GM12891 (cell line): ENCODE measurements at regions not wholly inside any gene's neighbourhood (a gene's known extent, or its start where the extent isn't known, plus 50 kb on each side); places are given as distances from the start of the nearest gene placed in this dataset.

Experiments used
- DNase-seq: peaks from one replicate; pipeline ENCODE4 v3.0.0; 2011; ENCODE audit warnings: low spot score; ENCODE audit not compliant: insufficient read length
- FAIRE-seq: peaks from 2 replicates; lab custom pipeline; 2011; peaks lifted over from hg19 to GRCh38; lab: Jason Lieb, UNC
- PAX5 ChIP-seq: IDR thresholded peaks from 2 replicates; pipeline ENCODE4 v1.6.1; 2011; ENCODE audit warnings: low read length, moderate library complexity, mild to moderate bottlenecking; ENCODE audit not compliant: insufficient read depth, severe bottlenecking
- POLR2A ChIP-seq: IDR thresholded peaks from 2 replicates; pipeline ENCODE4 v1.6.1; 2011; ENCODE audit warnings: low read depth, low read length, control low read depth
- POLR2AphosphoS5 ChIP-seq: IDR thresholded peaks from 2 replicates; pipeline ENCODE4 v1.6.1; 2011; ENCODE audit warnings: low read depth, low read length, control low read depth
- POU2F2 ChIP-seq: IDR thresholded peaks from 2 replicates; pipeline ENCODE4 v1.6.1; 2011; ENCODE audit warnings: low read depth, mild to moderate bottlenecking, control low read depth, low read length, moderate library complexity
- SPI1 ChIP-seq: IDR thresholded peaks from 2 replicates; pipeline ENCODE4 v1.6.1; 2011; ENCODE audit warnings: low read depth, low read length, control low read depth
- TAF1 ChIP-seq: IDR thresholded peaks from 2 replicates; pipeline ENCODE4 v1.6.1; 2011; ENCODE audit warnings: low read depth, low read length, control low read depth

DNA sequence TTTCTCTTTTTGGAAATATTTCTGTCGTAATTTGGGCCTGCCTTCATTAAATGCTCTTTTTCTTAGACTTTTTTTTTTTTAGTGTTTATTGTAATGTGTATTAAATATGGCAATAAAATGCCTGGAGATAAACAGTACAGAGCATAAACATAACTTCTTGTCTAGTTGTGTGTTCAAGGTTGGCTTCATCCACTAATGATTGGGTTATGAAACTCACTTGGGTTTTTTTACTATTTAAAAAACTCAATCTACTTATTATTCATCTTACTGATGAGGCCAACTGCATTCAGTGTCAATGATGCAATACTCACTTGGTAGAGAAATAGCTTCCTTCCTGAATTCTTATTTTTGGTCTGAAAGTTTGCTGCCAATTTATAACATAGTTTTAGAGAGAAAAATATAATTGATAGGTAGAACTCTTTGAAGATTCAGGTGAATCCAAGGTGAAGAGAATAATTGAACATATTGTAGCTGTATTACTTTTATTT lies 144.2 kb upstream of the NABP1 start:
- DNase-seq (no peak), FAIRE-seq (no peak)
- TF ChIP-seq POU2F2 (no peak), POLR2AphosphoS5 (no peak), TAF1 (no peak), PAX5 (no peak), POLR2A (no peak), SPI1 (no peak)

- TF ChIP-seq PAX5 (no peak), POLR2A (no peak), SPI1 (no peak), TAF1 (no peak), POLR2AphosphoS5 (no peak), POU2F2 (no peak)
- no peak for FAIRE-seq
- no peak for DNase-seq
Observed at GRCh38 chr2:191537921-191538320, 140.0 kb upstream of the NABP1 start.

GRCh38 chr2:191538334-191538903 lies 139.5 kb upstream of the NABP1 start:
- TF ChIP-seq TAF1 (no peak), PAX5 (no peak), POU2F2 (no peak), POLR2AphosphoS5 (no peak), SPI1 (no peak), POLR2A (no peak)
- no peak for DNase-seq
- FAIRE-seq, result no peak

GRCh38 chr2:191539068-191539467 lies 138.9 kb upstream of the NABP1 start:
- no peak for FAIRE-seq
- TF ChIP-seq SPI1 (no peak), POU2F2 (no peak), POLR2AphosphoS5 (no peak), TAF1 (no peak), POLR2A (no peak), PAX5 (no peak)
- no peak for DNase-seq

DNA sequence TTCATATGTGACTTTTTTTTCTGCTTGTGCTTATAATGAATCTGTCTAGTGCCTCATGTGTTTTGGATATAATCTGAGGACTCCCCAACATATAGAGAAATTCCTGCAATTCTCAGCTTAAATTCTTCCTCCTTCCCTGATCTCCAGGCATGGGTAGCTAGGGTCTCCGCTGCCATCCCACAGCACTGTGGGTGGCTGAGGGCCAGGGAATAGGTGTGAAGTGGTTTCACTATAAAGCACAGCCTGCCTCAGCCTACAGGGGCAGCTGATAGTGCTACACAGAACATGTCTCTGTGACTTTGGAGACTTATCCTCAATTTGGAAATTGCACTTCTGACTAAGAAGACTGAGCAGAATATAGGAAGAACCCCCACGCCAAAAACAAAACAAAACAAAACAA lies 137.3 kb upstream of the NABP1 start:
- TF ChIP-seq SPI1, result no peak
- no peak for TF ChIP-seq PAX5
- no peak for TF ChIP-seq POU2F2
- TF ChIP-seq POLR2AphosphoS5, result no peak
- TF ChIP-seq POLR2A, result no peak
- no peak for TF ChIP-seq TAF1
- FAIRE-seq (no peak), DNase-seq (no peak)

- FAIRE-seq, result no peak
- no peak for DNase-seq
- TF ChIP-seq POLR2A (no peak), PAX5 (no peak)
Observed at GRCh38 chr2:191543708-191544107, 134.2 kb upstream of the NABP1 start.

- no peak for FAIRE-seq
- no peak for DNase-seq
- no peak for TF ChIP-seq SPI1
- TF ChIP-seq POLR2A, result no peak
- no peak for TF ChIP-seq PAX5
- no peak for TF ChIP-seq POLR2AphosphoS5
- no peak for TF ChIP-seq TAF1
- TF ChIP-seq POU2F2, result no peak
Observed at GRCh38 chr2:191544461-191545062, 133.4 kb upstream of the NABP1 start.

DNA sequence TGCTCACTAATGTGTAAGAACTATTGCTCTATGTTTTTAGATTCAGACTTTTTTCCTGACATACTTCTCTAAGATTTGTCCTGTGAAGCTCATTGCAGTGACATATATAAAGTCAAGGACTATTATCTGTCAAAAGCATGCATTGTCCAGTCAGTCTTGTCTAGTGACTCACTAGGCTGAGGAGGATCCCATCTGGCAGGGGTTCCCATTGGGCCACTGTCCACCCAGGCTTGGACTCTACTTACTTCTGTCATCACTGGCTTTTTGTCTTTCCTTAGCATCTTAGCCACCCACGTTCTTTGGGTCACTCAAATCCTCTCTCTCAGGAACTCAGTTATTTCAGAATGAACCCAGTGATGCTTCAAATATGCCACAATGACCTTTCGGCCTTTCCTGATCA lies 132.6 kb upstream of the NABP1 start:
- no peak for TF ChIP-seq POLR2A
- TF ChIP-seq PAX5, result no peak
- TF ChIP-seq POU2F2, result no peak
- TF ChIP-seq POLR2AphosphoS5, result no peak
- TF ChIP-seq SPI1, result no peak
- no peak for TF ChIP-seq TAF1
- no peak for DNase-seq
- FAIRE-seq, result no peak

DNA sequence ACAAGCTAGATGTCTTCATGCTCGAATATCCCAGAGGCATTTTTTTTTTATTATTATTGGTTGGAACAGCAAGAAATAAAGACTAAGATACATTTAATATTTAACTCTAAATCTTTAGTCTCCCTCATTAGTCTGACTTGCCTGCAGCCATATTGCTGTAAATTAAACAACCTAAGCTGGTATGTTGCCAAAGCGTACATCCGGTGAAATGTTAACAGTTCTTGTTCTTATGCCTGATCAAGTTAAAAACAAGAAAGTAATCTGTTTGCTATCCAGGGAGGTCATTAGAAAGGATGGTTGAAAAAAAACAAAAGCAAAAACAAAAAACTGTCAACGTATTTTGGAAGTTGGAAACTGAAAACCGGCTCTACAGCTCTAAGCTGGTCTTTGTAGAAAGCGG lies 125.9 kb upstream of the NABP1 start:
- no peak for TF ChIP-seq PAX5
- no peak for TF ChIP-seq POLR2AphosphoS5
- TF ChIP-seq POU2F2, result no peak
- TF ChIP-seq TAF1, result no peak
- no peak for TF ChIP-seq POLR2A
- TF ChIP-seq SPI1, result no peak
- no peak for DNase-seq
- FAIRE-seq, result no peak

- TF ChIP-seq POU2F2, result no peak
- no peak for TF ChIP-seq POLR2AphosphoS5
- TF ChIP-seq POLR2A, result no peak
- TF ChIP-seq TAF1, result no peak
- TF ChIP-seq SPI1, result no peak
- no peak for TF ChIP-seq PAX5
- DNase-seq (no peak), FAIRE-seq (no peak)
Observed at GRCh38 chr2:191554240-191554639, 123.7 kb upstream of the NABP1 start.
